Fibroblast of the aortic adventitia (primary cell): ENCODE measurements at regions not wholly inside any gene's neighbourhood (a gene's known extent, or its start where the extent isn't known, plus 50 kb on each side); places are given as distances from the start of the nearest gene placed in this dataset.

Experiments used
- DNase-seq: peaks from one replicate; pipeline ENCODE4 v3.0.0-alpha.2; 2010; ENCODE audit warnings: low read depth
- H3K4me3 ChIP-seq: 2 replicates; pipeline ENCODE4 v1.5.1; 2011; ENCODE audit warnings: low read depth, mild to moderate bottlenecking, control low read depth, low read length, moderate library complexity
- CTCF ChIP-seq: IDR thresholded peaks from 2 replicates; pipeline ENCODE4 v1.5.1; 2011; ENCODE audit warnings: mild to moderate bottlenecking, low read length, control low read depth, inconsistent platforms; ENCODE audit not compliant: insufficient read depth

GRCh38 chr9:13963005-13963653 lies 350.8 kb downstream of the NFIB start:
- no peak for TF ChIP-seq CTCF
- no peak overlapping the region for H3K4me3 ChIP-seq
- DNase-seq = no peak

GRCh38 chr9:13962006-13962405 lies 351.9 kb downstream of the NFIB start:
- DNase-seq = peak; percentile 65
- TF ChIP-seq CTCF = no peak
- no peak overlapping the region for H3K4me3 ChIP-seq

GRCh38 chr9:13960011-13960765 lies 353.8 kb downstream of the NFIB start:
- H3K4me3 ChIP-seq = no peak overlapping the region
- DNase-seq = peak; percentile 66
- TF ChIP-seq CTCF = no peak

GRCh38 chr9:13958672-13959071 lies 355.3 kb downstream of the NFIB start:
- no peak for TF ChIP-seq CTCF
- H3K4me3 ChIP-seq = no peak overlapping the region
- no peak for DNase-seq

- TF ChIP-seq CTCF = no peak
- no peak for DNase-seq
- no peak overlapping the region for H3K4me3 ChIP-seq
Observed at GRCh38 chr9:13957089-13957488, 356.9 kb downstream of the NFIB start.

- DNase-seq = no peak
- TF ChIP-seq CTCF = no peak
- H3K4me3 ChIP-seq = no peak overlapping the region
Observed at GRCh38 chr9:13956107-13956506, 357.8 kb downstream of the NFIB start.

- TF ChIP-seq CTCF = no peak
- H3K4me3 ChIP-seq = no peak overlapping the region
- no peak for DNase-seq
Observed at GRCh38 chr9:13952906-13953305, 361.0 kb downstream of the NFIB start.
